K562 (cell line): ENCODE measurements at regions not wholly inside any gene's neighbourhood (a gene's known extent, or its start where the extent isn't known, plus 50 kb on each side); places are given as distances from the start of the nearest gene placed in this dataset.

Source experiments
- CBX1 ChIP-seq: sonication (generic); IDR thresholded peaks from 2 replicates; pipeline ENCODE4 v1.6.1; 2016; ENCODE audit warnings: antibody characterized with exemption, low read depth, mild to moderate bottlenecking
- ELF1 ChIP-seq: fragments of 200-800 bp; sonication (Bioruptor generic); IDR thresholded peaks from 2 replicates; pipeline ENCODE4 v1.6.1; 2016; ENCODE audit warnings: missing genetic modification characterization, missing compliant biosample characterization
- ERF ChIP-seq: fragments of 450-650 bp; formaldehyde crosslinking; IDR thresholded peaks from 2 replicates; pipeline ENCODE4 v1.4.0; 2020; ENCODE audit warnings: mild to moderate bottlenecking, mixed read lengths
- HMGN3 ChIP-seq: IDR thresholded peaks from 2 replicates; pipeline ENCODE4 v1.6.1; 2011; ENCODE audit warnings: borderline replicate concordance, low read depth, mild to moderate bottlenecking, mixed read lengths, low read length; ENCODE audit not compliant: insufficient read length; ENCODE audit errors: extremely low read depth
- LCOR ChIP-seq: sonication (generic); formaldehyde crosslinking; IDR thresholded peaks from 2 replicates; pipeline ENCODE4 v1.8.0; 2022; ENCODE audit warnings: mild to moderate bottlenecking, missing genetic modification reagents
- MAFF ChIP-seq: IDR thresholded peaks from 2 replicates; pipeline ENCODE4 v1.6.1; 2012; ENCODE audit warnings: low read length, improper control_type of control experiment
- POLR2G ChIP-seq: fragments of 200-400 bp; formaldehyde crosslinking; IDR thresholded peaks from 2 replicates; pipeline ENCODE4 v1.6.1; 2017; ENCODE audit warnings: low read depth, mild to moderate bottlenecking, antibody characterized with exemption, low read length, moderate library complexity
- RBM39 ChIP-seq: fragments of 200-400 bp; formaldehyde crosslinking; optimal IDR thresholded peaks from 2 replicates; pipeline ENCODE3; 2018; ENCODE audit warnings: low read depth, low read length
- SREBF1 ChIP-seq: fragments of 150-350 bp; IDR thresholded peaks from 2 replicates; pipeline ENCODE4 v1.6.1; 2014; ENCODE audit warnings: antibody characterized with exemption, low read depth, low read length, borderline replicate concordance
- TEAD4 ChIP-seq, 2 experiments: sonication (generic) in 1 of 2; formaldehyde crosslinking in 1 of 2; IDR thresholded peaks; 2 replicates each; pipeline versions ENCODE4 v1.6.1 to v1.8.0; 2012 to 2022; ENCODE audit warnings: borderline replicate concordance in 1 of 2, inconsistent platforms in 1 of 2, low read length in 1 of 2, mild to moderate bottlenecking in 1 of 2, missing genetic modification reagents in 1 of 2
- ZNF583 ChIP-seq: fragments of 250-450 bp; sonication (Bioruptor Pico); IDR thresholded peaks from 2 replicates; pipeline ENCODE4 v1.4.0; 2020
- ZNF79 ChIP-seq: fragments of 250-450 bp; sonication (Bioruptor Pico); IDR thresholded peaks from 2 replicates; pipeline ENCODE4 v1.4.0; 2020; ENCODE audit warnings: low read depth, mild to moderate bottlenecking, moderate library complexity
- TF ChIP-seq, protein P1 (sequence below), 2 experiments: fragments of 450-650 bp in 1 of 2; sonication (generic) in 1 of 2; formaldehyde crosslinking in 1 of 2; IDR thresholded peaks; 2 replicates each; pipeline versions ENCODE4 v1.7.1 to v1.9.0; 2016 to 2022; ENCODE audit warnings: inconsistent platforms in 1 of 2, mild to moderate bottlenecking in 1 of 2, missing genetic modification reagents in 1 of 2
- TF ChIP-seq, protein P2 (sequence below): sonication (generic); formaldehyde crosslinking; IDR thresholded peaks from 2 replicates; pipeline ENCODE4 v1.9.0; 2022; ENCODE audit warnings: mild to moderate bottlenecking, missing genetic modification reagents
- TF ChIP-seq, protein P3 (sequence below), 2 experiments: fragments of 450-650 bp; conservative IDR thresholded peaks; 2 replicates each; pipeline ENCODE4 v1.6.1; 2017; ENCODE audit warnings: mild to moderate bottlenecking in 2 of 2, moderate library complexity in 2 of 2
- TF ChIP-seq, protein P4 (sequence below): fragments of 450-650 bp; IDR thresholded peaks from 2 replicates; pipeline ENCODE4 v1.6.1; 2016; ENCODE audit warnings: antibody characterized with exemption

DNA sequence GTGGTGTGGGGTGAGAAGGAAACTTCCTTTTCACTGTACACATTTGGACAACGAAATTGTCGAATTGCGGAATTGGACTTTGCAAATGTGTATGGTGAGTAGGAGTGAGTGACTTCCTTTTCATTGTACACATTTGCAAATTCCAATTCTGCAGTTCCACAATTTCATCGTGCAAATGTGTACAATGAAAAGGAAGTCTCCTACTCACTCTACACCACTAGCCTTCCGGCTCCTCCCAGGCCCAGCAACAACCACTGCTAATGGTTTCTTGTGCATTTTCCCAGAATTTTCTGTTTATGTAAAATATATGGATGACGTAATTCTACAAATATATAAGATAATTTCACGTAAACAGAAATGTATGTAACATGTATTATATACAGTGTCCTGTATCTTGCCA, 118.5 kb downstream of the ARL4A start (continued):
- TF ChIP-seq, protein P1, sequence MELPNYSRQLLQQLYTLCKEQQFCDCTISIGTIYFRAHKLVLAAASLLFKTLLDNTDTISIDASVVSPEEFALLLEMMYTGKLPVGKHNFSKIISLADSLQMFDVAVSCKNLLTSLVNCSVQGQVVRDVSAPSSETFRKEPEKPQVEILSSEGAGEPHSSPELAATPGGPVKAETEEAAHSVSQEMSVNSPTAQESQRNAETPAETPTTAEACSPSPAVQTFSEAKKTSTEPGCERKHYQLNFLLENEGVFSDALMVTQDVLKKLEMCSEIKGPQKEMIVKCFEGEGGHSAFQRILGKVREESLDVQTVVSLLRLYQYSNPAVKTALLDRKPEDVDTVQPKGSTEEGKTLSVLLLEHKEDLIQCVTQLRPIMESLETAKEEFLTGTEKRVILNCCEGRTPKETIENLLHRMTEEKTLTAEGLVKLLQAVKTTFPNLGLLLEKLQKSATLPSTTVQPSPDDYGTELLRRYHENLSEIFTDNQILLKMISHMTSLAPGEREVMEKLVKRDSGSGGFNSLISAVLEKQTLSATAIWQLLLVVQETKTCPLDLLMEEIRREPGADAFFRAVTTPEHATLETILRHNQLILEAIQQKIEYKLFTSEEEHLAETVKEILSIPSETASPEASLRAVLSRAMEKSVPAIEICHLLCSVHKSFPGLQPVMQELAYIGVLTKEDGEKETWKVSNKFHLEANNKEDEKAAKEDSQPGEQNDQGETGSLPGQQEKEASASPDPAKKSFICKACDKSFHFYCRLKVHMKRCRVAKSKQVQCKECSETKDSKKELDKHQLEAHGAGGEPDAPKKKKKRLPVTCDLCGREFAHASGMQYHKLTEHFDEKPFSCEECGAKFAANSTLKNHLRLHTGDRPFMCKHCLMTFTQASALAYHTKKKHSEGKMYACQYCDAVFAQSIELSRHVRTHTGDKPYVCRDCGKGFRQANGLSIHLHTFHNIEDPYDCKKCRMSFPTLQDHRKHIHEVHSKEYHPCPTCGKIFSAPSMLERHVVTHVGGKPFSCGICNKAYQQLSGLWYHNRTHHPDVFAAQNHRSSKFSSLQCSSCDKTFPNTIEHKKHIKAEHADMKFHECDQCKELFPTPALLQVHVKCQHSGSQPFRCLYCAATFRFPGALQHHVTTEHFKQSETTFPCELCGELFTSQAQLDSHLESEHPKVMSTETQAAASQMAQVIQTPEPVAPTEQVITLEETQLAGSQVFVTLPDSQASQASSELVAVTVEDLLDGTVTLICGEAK (IDR thresholded peaks at IDR 0.05), result 0 out of 2 replicates have a peak, but pooled peaks have one; percentile 24
- TF ChIP-seq, protein P1 (CRISPR knock-in tag; IDR thresholded peaks at IDR 0.05), result no peak
- TF ChIP-seq ELF1, result no peak
- TF ChIP-seq, protein P2, sequence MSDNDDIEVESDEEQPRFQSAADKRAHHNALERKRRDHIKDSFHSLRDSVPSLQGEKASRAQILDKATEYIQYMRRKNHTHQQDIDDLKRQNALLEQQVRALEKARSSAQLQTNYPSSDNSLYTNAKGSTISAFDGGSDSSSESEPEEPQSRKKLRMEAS (CRISPR knock-in tag), result no peak
- TF ChIP-seq MAFF, result no peak
- TF ChIP-seq, protein P3, sequence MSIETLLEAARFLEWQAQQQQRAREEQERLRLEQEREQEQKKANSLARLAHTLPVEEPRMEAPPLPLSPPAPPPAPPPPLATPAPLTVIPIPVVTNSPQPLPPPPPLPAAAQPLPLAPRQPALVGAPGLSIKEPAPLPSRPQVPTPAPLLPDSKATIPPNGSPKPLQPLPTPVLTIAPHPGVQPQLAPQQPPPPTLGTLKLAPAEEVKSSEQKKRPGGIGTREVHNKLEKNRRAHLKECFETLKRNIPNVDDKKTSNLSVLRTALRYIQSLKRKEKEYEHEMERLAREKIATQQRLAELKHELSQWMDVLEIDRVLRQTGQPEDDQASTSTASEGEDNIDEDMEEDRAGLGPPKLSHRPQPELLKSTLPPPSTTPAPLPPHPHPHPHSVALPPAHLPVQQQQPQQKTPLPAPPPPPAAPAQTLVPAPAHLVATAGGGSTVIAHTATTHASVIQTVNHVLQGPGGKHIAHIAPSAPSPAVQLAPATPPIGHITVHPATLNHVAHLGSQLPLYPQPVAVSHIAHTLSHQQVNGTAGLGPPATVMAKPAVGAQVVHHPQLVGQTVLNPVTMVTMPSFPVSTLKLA (conservative IDR thresholded peaks at IDR 0.05), result no peak
- 0 out of 2 replicates have a peak, but pooled peaks have one; percentile 8 for TF ChIP-seq TEAD4 (IDR thresholded peaks at IDR 0.05; ENCODE audit: low read length)
- TF ChIP-seq TEAD4 (CRISPR knock-in tag; IDR thresholded peaks at IDR 0.05; ENCODE audit: borderline replicate concordance), result no peak
- no peak for TF ChIP-seq HMGN3
- TF ChIP-seq, protein P4, sequence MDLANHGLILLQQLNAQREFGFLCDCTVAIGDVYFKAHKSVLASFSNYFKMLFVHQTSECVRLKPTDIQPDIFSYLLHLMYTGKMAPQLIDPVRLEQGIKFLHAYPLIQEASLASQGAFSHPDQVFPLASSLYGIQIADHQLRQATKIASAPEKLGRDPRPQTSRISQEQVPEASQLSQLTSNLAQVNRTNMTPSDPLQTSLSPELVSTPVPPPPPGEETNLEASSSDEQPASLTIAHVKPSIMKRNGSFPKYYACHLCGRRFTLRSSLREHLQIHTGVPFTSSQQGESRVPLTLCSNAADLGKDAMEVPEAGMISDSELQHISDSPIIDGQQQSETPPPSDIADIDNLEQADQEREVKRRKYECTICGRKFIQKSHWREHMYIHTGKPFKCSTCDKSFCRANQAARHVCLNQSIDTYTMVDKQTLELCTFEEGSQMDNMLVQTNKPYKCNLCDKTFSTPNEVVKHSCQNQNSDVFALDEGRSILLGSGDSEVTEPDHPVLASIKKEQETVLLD, result no peak
- 0 out of 2 replicates have a peak, but pooled peaks have one; percentile 52 for TF ChIP-seq ERF
- no peak for TF ChIP-seq RBM39
- TF ChIP-seq POLR2G, result no peak
- TF ChIP-seq CBX1, result no peak
- no peak for TF ChIP-seq ZNF583
- TF ChIP-seq LCOR, result no peak
- no peak for TF ChIP-seq ZNF79 (CRISPR knock-in tag)
- no peak for TF ChIP-seq SREBF1
